Trophoblast cell (in vitro differentiated cells and primary cell): ENCODE measurements at regions not wholly inside any gene's neighbourhood (a gene's known extent, or its start where the extent isn't known, plus 50 kb on each side); places are given as distances from the start of the nearest gene placed in this dataset.
A peak's percentile ranks its signal among the peaks of the same experiment; 100 is the strongest.

Experiments used
- DNase-seq, 2 donors: peaks; one replicate each; pipeline ENCODE4 v3.0.0-alpha.2; 2016
- H2AFZ ChIP-seq: 2 replicates; pipeline ENCODE4 v1.6.1; 2013; ENCODE audit warnings: low read length, moderate library complexity, mild to moderate bottlenecking; ENCODE audit not compliant: insufficient read depth, poor library complexity
- H2AK5ac ChIP-seq: 2 replicates; pipeline ENCODE4 v1.6.1; 2013; ENCODE audit warnings: mild to moderate bottlenecking, low read length
- H2BK120ac ChIP-seq: 2 replicates; pipeline ENCODE4 v1.6.1; 2013; ENCODE audit warnings: low read length, mild to moderate bottlenecking, moderate library complexity; ENCODE audit not compliant: insufficient read depth, poor library complexity
- H2BK12ac ChIP-seq: 2 replicates; pipeline ENCODE4 v1.6.1; 2013; ENCODE audit warnings: mild to moderate bottlenecking, low read length, moderate library complexity
- H2BK5ac ChIP-seq: 2 replicates; pipeline ENCODE4 v1.6.1; 2013; ENCODE audit warnings: low read length, low read depth, moderate library complexity, mild to moderate bottlenecking; ENCODE audit not compliant: poor library complexity
- H3K14ac ChIP-seq: 2 replicates; pipeline ENCODE4 v1.6.1; 2013; ENCODE audit warnings: mild to moderate bottlenecking, low read length
- H3K18ac ChIP-seq: 2 replicates; pipeline ENCODE4 v1.6.1; 2013; ENCODE audit warnings: mild to moderate bottlenecking, low read length
- H3K23ac ChIP-seq: 2 replicates; pipeline ENCODE4 v1.6.1; 2013; ENCODE audit warnings: low read length
- H3K27ac ChIP-seq: 2 replicates; pipeline ENCODE4 v1.5.1; 2013; ENCODE audit warnings: low read depth, mild to moderate bottlenecking, inconsistent platforms, low read length, moderate library complexity
- H3K27me3 ChIP-seq: 2 replicates; pipeline ENCODE4 v1.6.1; 2013; ENCODE audit warnings: inconsistent platforms, mild to moderate bottlenecking, low read length, moderate library complexity; ENCODE audit not compliant: insufficient read depth
- H3K36me3 ChIP-seq, 2 experiments: 1 replicate in 1 of 2; 2 replicates in 1 of 2; pipeline ENCODE4 v1.6.1; 2013; ENCODE audit warnings: low read length in 2 of 2, mild to moderate bottlenecking in 2 of 2, moderate library complexity in 1 of 2; ENCODE audit not compliant: insufficient read depth in 2 of 2, control insufficient read depth in 1 of 2
- H3K4ac ChIP-seq: 2 replicates; pipeline ENCODE4 v1.6.1; 2013; ENCODE audit warnings: low read depth, mild to moderate bottlenecking, low read length, moderate library complexity
- H3K4me1 ChIP-seq, 2 experiments: 1 replicate in 1 of 2; 2 replicates in 1 of 2; pipeline ENCODE4 v1.6.1; 2013; ENCODE audit warnings: low read length in 2 of 2, mild to moderate bottlenecking in 2 of 2, moderate library complexity in 1 of 2; ENCODE audit not compliant: insufficient read depth in 2 of 2, control insufficient read depth in 1 of 2
- H3K4me2 ChIP-seq: 2 replicates; pipeline ENCODE4 v1.6.1; 2013; ENCODE audit warnings: inconsistent platforms, mild to moderate bottlenecking, low read length, moderate library complexity
- H3K4me3 ChIP-seq: 2 replicates; pipeline ENCODE4 v1.5.1; 2013; ENCODE audit warnings: mild to moderate bottlenecking, low read depth, low read length, inconsistent platforms
- H3K79me1 ChIP-seq: one replicate; pipeline ENCODE4 v1.6.1; 2013; ENCODE audit warnings: low read length
- H3K79me2 ChIP-seq: 2 replicates; pipeline ENCODE4 v1.6.1; 2013; ENCODE audit warnings: low read length, mild to moderate bottlenecking; ENCODE audit not compliant: control insufficient read depth, insufficient read depth, poor library complexity
- H3K9ac ChIP-seq: 2 replicates; pipeline ENCODE4 v1.6.1; 2013; ENCODE audit warnings: mild to moderate bottlenecking, low read length
- H3K9me3 ChIP-seq: 2 replicates; pipeline ENCODE4 v1.6.1; 2013; ENCODE audit warnings: low read depth, mild to moderate bottlenecking, control low read depth, inconsistent platforms, low read length; ENCODE audit not compliant: insufficient read depth
- H4K12ac ChIP-seq: 2 replicates; pipeline ENCODE4 v1.6.1; 2013; ENCODE audit warnings: low read depth, mild to moderate bottlenecking, low read length, moderate library complexity
- H4K8ac ChIP-seq: 2 replicates; pipeline ENCODE4 v1.6.1; 2013; ENCODE audit warnings: low read depth, mild to moderate bottlenecking, low read length, moderate library complexity
- H4K91ac ChIP-seq: one replicate; pipeline ENCODE4 v1.6.1; 2013; ENCODE audit warnings: low read depth, mild to moderate bottlenecking, low read length, moderate library complexity
- WGBS: extraction: QIAGEN DNeasy Blood & Tissue Kit; methylation state at CpG from one replicate; pipeline ENCODE4 v1.1.7; 2013; ENCODE audit warnings: missing lambda C conversion rate; ENCODE audit not compliant: insufficient read length, insufficient coverage; ENCODE audit errors: extremely low coverage; 5-methylcytosine and 5-hydroxymethylcytosine counted together

- H2BK120ac ChIP-seq: no peak overlapping the region
- H3K27ac ChIP-seq: no peak overlapping the region
- no peak overlapping the region for H2AFZ ChIP-seq
- no CpG with 5 or more reads among the region's 8 CpGs for WGBS
- no peak overlapping the region for H2BK12ac ChIP-seq
- H2BK5ac ChIP-seq: no peak overlapping the region
- no peaks in the 10 kb centered on the region for H3K36me3 ChIP-seq
- no peak overlapping the region for H3K9ac ChIP-seq
- H3K23ac ChIP-seq: no peak overlapping the region
- H3K4me1 ChIP-seq: peaks cover 8 to 12% of the 10 kb centered on the region in 2 experiments
- peaks cover 2% of the 10 kb centered on the region for H3K79me2 ChIP-seq
- no peak overlapping the region for H3K14ac ChIP-seq
- no peak overlapping the region for H3K4me2 ChIP-seq
- H3K4me3 ChIP-seq: no peak overlapping the region
- no peak for DNase-seq
- H3K18ac ChIP-seq: no peak overlapping the region
- no peak overlapping the region for H4K8ac ChIP-seq
- no peaks in the 10 kb centered on the region for H3K27me3 ChIP-seq
- H2AK5ac ChIP-seq: no peak overlapping the region
- peaks cover 6% of the 10 kb centered on the region for H3K79me1 ChIP-seq
- no peak overlapping the region for H4K12ac ChIP-seq
- H3K4ac ChIP-seq: no peak overlapping the region
- H4K91ac ChIP-seq: no peak overlapping the region
- no peaks in the 10 kb centered on the region for H3K9me3 ChIP-seq
Observed at GRCh38 chr6:25032934-25033333, 97.2 kb upstream of the RIPOR2 start.

GRCh38 chr6:25034431-25034921, 98.7 kb upstream of the RIPOR2 start:
- H4K8ac ChIP-seq: no peak overlapping the region
- H3K4me3 ChIP-seq: no peak overlapping the region
- no CpG with 5 or more reads among the region's 3 CpGs for WGBS
- peaks cover 2% of the 10 kb centered on the region for H3K79me2 ChIP-seq
- no peak overlapping the region for H2BK5ac ChIP-seq
- H3K18ac ChIP-seq: no peak overlapping the region
- H3K27ac ChIP-seq: no peak overlapping the region
- H2BK120ac ChIP-seq: no peak overlapping the region
- no peak overlapping the region for H3K23ac ChIP-seq
- H3K27me3 ChIP-seq: no peaks in the 10 kb centered on the region
- H3K14ac ChIP-seq: no peak overlapping the region
- no peak overlapping the region for H2BK12ac ChIP-seq
- H4K91ac ChIP-seq: no peak overlapping the region
- H3K4me1 ChIP-seq: peaks cover 8 to 12% of the 10 kb centered on the region in 2 experiments
- H3K36me3 ChIP-seq: no peaks in the 10 kb centered on the region
- no peaks in the 10 kb centered on the region for H3K9me3 ChIP-seq
- H4K12ac ChIP-seq: no peak overlapping the region
- no peak overlapping the region for H2AFZ ChIP-seq
- H3K4me2 ChIP-seq: no peak overlapping the region
- no peak for DNase-seq
- peaks cover 6% of the 10 kb centered on the region for H3K79me1 ChIP-seq
- no peak overlapping the region for H3K9ac ChIP-seq
- H3K4ac ChIP-seq: no peak overlapping the region
- H2AK5ac ChIP-seq: no peak overlapping the region

GRCh38 chr6:25035174-25035511, 99.4 kb upstream of the RIPOR2 start:
- no peak overlapping the region for H3K23ac ChIP-seq
- no peak overlapping the region for H4K12ac ChIP-seq
- peak overlapping the region; percentile 32 for H3K27ac ChIP-seq
- H3K27me3 ChIP-seq: no peaks in the 10 kb centered on the region
- no peak overlapping the region for H3K4me3 ChIP-seq
- H3K4ac ChIP-seq: no peak overlapping the region
- no peak overlapping the region for H3K18ac ChIP-seq
- H2BK5ac ChIP-seq: no peak overlapping the region
- peak overlapping the region; percentile 18 for H4K91ac ChIP-seq
- no peaks in the 10 kb centered on the region for H3K36me3 ChIP-seq
- peak overlapping the region; percentile 56 for H2BK120ac ChIP-seq
- peaks cover 2% of the 10 kb centered on the region for H3K79me2 ChIP-seq
- no peaks in the 10 kb centered on the region for H3K9me3 ChIP-seq
- DNase-seq: no peak
- no peak overlapping the region for H3K4me2 ChIP-seq
- H3K14ac ChIP-seq: no peak overlapping the region
- H3K9ac ChIP-seq: no peak overlapping the region
- peak overlapping the region; percentile 41 for H4K8ac ChIP-seq
- WGBS: no CpG with 5 or more reads among the region's 3 CpGs
- H3K79me1 ChIP-seq: peaks cover 6% of the 10 kb centered on the region
- no peak overlapping the region for H2AFZ ChIP-seq
- peaks cover 8 to 12% of the 10 kb centered on the region in 2 experiments for H3K4me1 ChIP-seq
- no peak overlapping the region for H2AK5ac ChIP-seq
- peak overlapping the region; percentile 90 for H2BK12ac ChIP-seq

- DNase-seq: peak; percentile 52 to 80
- Histone ChIP-seq H3K79me2 (peaks cover 2% of the 10 kb centered on the region), H2AK5ac (no peak overlapping the region), H3K9me3 (no peaks in the 10 kb centered on the region), H4K12ac (no peak overlapping the region), H3K79me1 (peaks cover 6% of the 10 kb centered on the region), H3K4ac (no peak overlapping the region), H3K23ac (no peak overlapping the region), H4K8ac (peak overlapping the region; percentile 41), H3K4me2 (no peak overlapping the region), H3K9ac (no peak overlapping the region), H4K91ac (peak overlapping the region; percentile 18), H3K4me1 (peaks cover 8 to 12% of the 10 kb centered on the region in 2 experiments), H2BK120ac (peak overlapping the region; percentile 56), H3K18ac (peak overlapping the region; percentile 35), H2BK12ac (peak overlapping the region; percentile 90), H3K27ac (peak overlapping the region; percentile 32), H3K14ac (no peak overlapping the region), H2BK5ac (no peak overlapping the region), H3K36me3 (no peaks in the 10 kb centered on the region), H2AFZ (no peak overlapping the region), H3K4me3 (no peak overlapping the region), H3K27me3 (no peaks in the 10 kb centered on the region)
- WGBS: no CpG with 5 or more reads among the region's 16 CpGs
Observed at GRCh38 chr6:25035512-25036435, 100.0 kb upstream of the RIPOR2 start.
